H9 (cell line): ENCODE measurements at regions not wholly inside any gene's neighbourhood (a gene's known extent, or its start where the extent isn't known, plus 50 kb on each side); places are given as distances from the start of the nearest gene placed in this dataset.

ENCODE experiments used
- DNase-seq: peaks from one replicate; pipeline ENCODE4 v3.0.0-alpha.2; 2017
- H2AFZ ChIP-seq: one replicate; pipeline ENCODE4 v1.6.1; 2013; ENCODE audit warnings: mild to moderate bottlenecking, low read length, control low read depth, moderate library complexity
- H2AK5ac ChIP-seq: 2 replicates; pipeline ENCODE4 v1.6.1; 2013; ENCODE audit warnings: low read length, control low read depth, mixed read lengths; ENCODE audit not compliant: insufficient read length
- H2BK120ac ChIP-seq: one replicate; pipeline ENCODE4 v1.6.1; 2013; ENCODE audit warnings: low read depth, mild to moderate bottlenecking, low read length, control low read depth, inconsistent platforms; ENCODE audit not compliant: poor library complexity, severe bottlenecking
- H2BK12ac ChIP-seq: 2 replicates; pipeline ENCODE4 v1.6.1; 2013; ENCODE audit warnings: low read length, control low read depth, mixed read lengths, low read depth; ENCODE audit not compliant: insufficient read length
- H2BK15ac ChIP-seq: 2 replicates; pipeline ENCODE4 v1.6.1; 2013; ENCODE audit warnings: low read depth, low read length, control low read depth
- H2BK20ac ChIP-seq: one replicate; pipeline ENCODE4 v1.6.1; 2013; ENCODE audit warnings: low read depth, mild to moderate bottlenecking, low read length, control low read depth, inconsistent platforms; ENCODE audit not compliant: poor library complexity, severe bottlenecking
- H2BK5ac ChIP-seq: 2 replicates; pipeline ENCODE4 v1.6.1; 2013; ENCODE audit warnings: low read length, control low read depth, mixed read lengths; ENCODE audit not compliant: insufficient read length
- H3K14ac ChIP-seq: 2 replicates; pipeline ENCODE4 v1.6.1; 2013; ENCODE audit warnings: low read length, control low read depth; ENCODE audit not compliant: insufficient read depth
- H3K18ac ChIP-seq: 2 replicates; pipeline ENCODE4 v1.6.1; 2013; ENCODE audit warnings: low read depth, mild to moderate bottlenecking, mixed read lengths, low read length, control low read depth; ENCODE audit not compliant: insufficient read length
- H3K23ac ChIP-seq: 2 replicates; pipeline ENCODE4 v1.6.1; 2013; ENCODE audit warnings: low read length, control low read depth, mixed read lengths, low read depth; ENCODE audit not compliant: insufficient read length
- H3K23me2 ChIP-seq: 2 replicates; pipeline ENCODE4 v1.6.1; 2013; ENCODE audit warnings: low read depth, mild to moderate bottlenecking, mixed read lengths, low read length, control low read depth; ENCODE audit not compliant: insufficient read length, poor library complexity, severe bottlenecking
- H3K27ac ChIP-seq: 2 replicates; pipeline ENCODE4 v1.5.1; 2013; ENCODE audit warnings: low read length, control low read depth, mixed read lengths, low read depth; ENCODE audit not compliant: insufficient read length
- H3K27me3 ChIP-seq: 2 replicates; pipeline ENCODE4 v1.6.1; 2013; ENCODE audit warnings: low read length, control low read depth, inconsistent platforms; ENCODE audit not compliant: insufficient read depth
- H3K4ac ChIP-seq: 2 replicates; pipeline ENCODE4 v1.6.1; 2013; ENCODE audit warnings: low read depth, mild to moderate bottlenecking, control low read depth, inconsistent platforms, low read length, moderate library complexity
- H3K4me1 ChIP-seq: 2 replicates; pipeline ENCODE4 v1.6.1; 2013; ENCODE audit warnings: low read length, control low read depth, inconsistent platforms; ENCODE audit not compliant: insufficient read depth
- H3K4me2 ChIP-seq: 2 replicates; pipeline ENCODE4 v1.6.1; 2013; ENCODE audit warnings: low read length, control low read depth, mixed read lengths; ENCODE audit not compliant: insufficient read length, insufficient read depth
- H3K56ac ChIP-seq: 2 replicates; pipeline ENCODE4 v1.6.1; 2013; ENCODE audit warnings: low read depth, mild to moderate bottlenecking, mixed read lengths, low read length, control low read depth; ENCODE audit not compliant: insufficient read length
- H3K79me1 ChIP-seq: 2 replicates; pipeline ENCODE4 v1.6.1; 2013; ENCODE audit warnings: low read depth, mild to moderate bottlenecking, moderate library complexity, low read length, control low read depth, inconsistent platforms; ENCODE audit not compliant: insufficient read depth, poor library complexity, severe bottlenecking
- H3K79me2 ChIP-seq: 2 replicates; pipeline ENCODE4 v1.6.1; 2013; ENCODE audit warnings: low read length, control low read depth, inconsistent platforms; ENCODE audit not compliant: insufficient read depth
- H3K9ac ChIP-seq: 2 replicates; pipeline ENCODE4 v1.6.1; 2013; ENCODE audit warnings: low read length, control low read depth, mixed read lengths; ENCODE audit not compliant: insufficient read length; ENCODE audit errors: extremely low read depth
- H3K9me3 ChIP-seq: one replicate; pipeline ENCODE4 v1.6.1; 2013; ENCODE audit warnings: low read depth, low read length, inconsistent platforms; ENCODE audit not compliant: control insufficient read depth
- H3T11ph ChIP-seq: one replicate; pipeline ENCODE4 v1.6.1; 2013; ENCODE audit warnings: mild to moderate bottlenecking, low read length, control low read depth, inconsistent platforms
- H4K20me1 ChIP-seq: one replicate; pipeline ENCODE4 v1.6.1; 2013; ENCODE audit not compliant: control insufficient read depth, insufficient read length, insufficient read depth
- H4K5ac ChIP-seq: 2 replicates; pipeline ENCODE4 v1.6.1; 2013; ENCODE audit warnings: low read depth, mild to moderate bottlenecking, mixed read lengths, low read length, control low read depth; ENCODE audit not compliant: insufficient read length
- H4K8ac ChIP-seq: replicated peaks from 2 replicates; pipeline ENCODE4 v1.6.1; 2013; ENCODE audit warnings: low read length, control low read depth, mixed read lengths, low read depth; ENCODE audit not compliant: insufficient read length
- H4K91ac ChIP-seq: 2 replicates; pipeline ENCODE4 v1.6.1; 2013; ENCODE audit warnings: low read depth, mild to moderate bottlenecking, moderate library complexity, mixed read lengths, low read length, control low read depth; ENCODE audit not compliant: insufficient read length
- H3K27ac Mint-ChIP-seq, 3 experiments: 2 replicates in 2 of 3; 3 replicates in 1 of 3; pipeline ENCODE4 v1.8.0; 2020 to 2021; ENCODE audit warnings: mixed read lengths in 3 of 3, mild to moderate bottlenecking in 1 of 3, moderate library complexity in 1 of 3
- H3K27me3 Mint-ChIP-seq: 2 replicates; pipeline ENCODE4 v1.8.0; 2021; ENCODE audit warnings: low read depth, mild to moderate bottlenecking, moderate library complexity, mixed read lengths
- H3K36me3 Mint-ChIP-seq, 3 experiments: 2 replicates in 2 of 3; 3 replicates in 1 of 3; pipeline ENCODE4 v1.8.0; 2020 to 2021; ENCODE audit warnings: low read depth in 3 of 3, mixed read lengths in 3 of 3; ENCODE audit not compliant: insufficient read depth in 1 of 3
- H3K4me1 Mint-ChIP-seq, 2 experiments: 2 replicates each; pipeline ENCODE4 v1.8.0; 2020; ENCODE audit warnings: mixed read lengths in 2 of 2
- H3K4me3 Mint-ChIP-seq, 2 experiments: 2 replicates in 1 of 2; 3 replicates in 1 of 2; pipeline ENCODE4 v1.8.0; 2020 to 2021; ENCODE audit warnings: mild to moderate bottlenecking in 2 of 2, mixed read lengths in 2 of 2, moderate library complexity in 1 of 2
- H3K9me3 Mint-ChIP-seq, 2 experiments: 2 replicates in 1 of 2; 3 replicates in 1 of 2; pipeline ENCODE4 v1.8.0; 2020; ENCODE audit warnings: mild to moderate bottlenecking in 2 of 2, mixed read lengths in 2 of 2, moderate library complexity in 1 of 2
- WGBS: extraction: QIAGEN DNeasy Blood & Tissue Kit; methylation state at CpG from one replicate; pipeline ENCODE4 v1.1.7; 2013; ENCODE audit warnings: missing lambda C conversion rate, low lambda C conversion rate, mixed read lengths; ENCODE audit not compliant: insufficient read length; ENCODE audit errors: extremely low coverage; 5-methylcytosine and 5-hydroxymethylcytosine counted together
- TF ChIP-seq, protein P1 (sequence below): fragments of 200-600 bp; sonication (generic); conservative IDR thresholded peaks from 3 replicates; pipeline ENCODE4 v1.8.0; 2021; ENCODE audit warnings: antibody characterized with exemption, mild to moderate bottlenecking

DNA sequence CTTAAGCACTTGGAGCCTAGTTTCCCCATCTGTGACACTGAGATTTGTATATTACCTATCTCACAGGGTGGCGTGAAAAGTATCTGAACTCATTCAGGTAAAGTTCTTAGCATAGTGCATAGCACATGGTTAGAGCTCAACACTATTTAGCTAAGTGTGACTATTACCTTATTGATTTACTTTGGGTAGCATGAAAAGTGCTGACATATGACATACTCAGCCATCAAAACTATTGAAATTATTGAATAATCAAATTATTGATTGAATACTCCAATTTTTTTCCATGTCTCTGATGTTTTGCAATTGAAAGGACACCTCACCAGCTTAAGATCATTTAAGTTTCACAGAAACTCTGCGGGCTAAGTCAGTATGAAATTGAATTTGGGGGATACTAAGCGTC is 715.0 kb downstream of the EFNB2 start:
- Histone ChIP-seq H3K4me2 (no peak overlapping the region), H4K5ac (no peak overlapping the region), H2BK15ac (no peak overlapping the region), H2BK12ac (no peak overlapping the region), H4K91ac (no peak overlapping the region), H2AFZ (no peak overlapping the region), H2AK5ac (no peak overlapping the region), H4K20me1 (no peaks in the 10 kb centered on the region), H3K23me2 (no peaks in the 10 kb centered on the region), H4K8ac (no peak overlapping the region), H3K27me3 (peaks cover 3% of the 10 kb centered on the region; the same call in 1 of the 2 replicates), H2BK120ac (no peak overlapping the region), H3K79me1 (no peaks in the 10 kb centered on the region), H3K4me1 (peaks cover 5% of the 10 kb centered on the region; the same call in 1 of the 2 replicates), H2BK20ac (no peak overlapping the region), H3K4ac (no peak overlapping the region), H3K14ac (no peak overlapping the region), H3K56ac (no peak overlapping the region), H3K9me3 (no peaks in the 10 kb centered on the region), H2BK5ac (no peak overlapping the region), H3K23ac (no peak overlapping the region), H3K18ac (no peak overlapping the region), H3K79me2 (no peaks in the 10 kb centered on the region), H3K27ac (no peak overlapping the region), H3K9ac (no peak overlapping the region), H3T11ph (no peak overlapping the region)
- Mint-ChIP-seq H3K27ac (no peak overlapping the region), H3K9me3 (no peaks in the 10 kb centered on the region), H3K36me3 (no peaks in the 10 kb centered on the region), H3K27me3 (peaks cover 41% of the 10 kb centered on the region), H3K4me1 (peaks cover 17 to 21% of the 10 kb centered on the region in 2 experiments), H3K4me3 (no peak overlapping the region)
- TF ChIP-seq, protein P1, sequence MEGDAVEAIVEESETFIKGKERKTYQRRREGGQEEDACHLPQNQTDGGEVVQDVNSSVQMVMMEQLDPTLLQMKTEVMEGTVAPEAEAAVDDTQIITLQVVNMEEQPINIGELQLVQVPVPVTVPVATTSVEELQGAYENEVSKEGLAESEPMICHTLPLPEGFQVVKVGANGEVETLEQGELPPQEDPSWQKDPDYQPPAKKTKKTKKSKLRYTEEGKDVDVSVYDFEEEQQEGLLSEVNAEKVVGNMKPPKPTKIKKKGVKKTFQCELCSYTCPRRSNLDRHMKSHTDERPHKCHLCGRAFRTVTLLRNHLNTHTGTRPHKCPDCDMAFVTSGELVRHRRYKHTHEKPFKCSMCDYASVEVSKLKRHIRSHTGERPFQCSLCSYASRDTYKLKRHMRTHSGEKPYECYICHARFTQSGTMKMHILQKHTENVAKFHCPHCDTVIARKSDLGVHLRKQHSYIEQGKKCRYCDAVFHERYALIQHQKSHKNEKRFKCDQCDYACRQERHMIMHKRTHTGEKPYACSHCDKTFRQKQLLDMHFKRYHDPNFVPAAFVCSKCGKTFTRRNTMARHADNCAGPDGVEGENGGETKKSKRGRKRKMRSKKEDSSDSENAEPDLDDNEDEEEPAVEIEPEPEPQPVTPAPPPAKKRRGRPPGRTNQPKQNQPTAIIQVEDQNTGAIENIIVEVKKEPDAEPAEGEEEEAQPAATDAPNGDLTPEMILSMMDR = no peak
- DNase-seq = no peak
- WGBS = no CpG with 5 or more reads among the region's 3 CpGs
